ENCODE measurements at regions not wholly inside any gene's neighbourhood (a gene's known extent, or its start where the extent isn't known, plus 50 kb on each side); places are given as distances from the start of the nearest gene placed in this dataset.
"Not testable (repeated sequence)": the region's sequence is repeated elsewhere in the genome, so short reads cannot be mapped to it uniquely, and the experiment has no call there.

DNA sequence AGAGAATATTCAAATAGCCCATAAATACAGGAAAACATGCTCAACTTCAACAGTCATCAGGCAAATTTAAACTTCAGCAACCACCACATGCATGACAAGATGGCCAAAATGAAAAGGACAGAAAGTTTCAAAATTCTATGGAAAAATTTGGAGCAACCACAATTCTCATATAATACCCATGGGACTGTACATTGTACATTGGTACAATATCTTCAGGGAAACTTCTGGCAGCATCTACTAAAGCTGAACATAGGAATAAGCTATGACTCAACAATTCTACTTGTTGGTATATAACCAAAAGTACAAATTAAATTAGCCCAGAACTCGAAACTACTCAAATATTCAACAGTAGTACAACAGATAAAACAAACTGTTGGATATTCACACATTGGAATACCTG lies 847.6 kb downstream of the TBL1XR1 start:
- no peak overlapping the region for H3K4me3 ChIP-seq (ENCODE audit: low read depth, poor library complexity, severe bottlenecking)
- intact Hi-C loops (cut with DNase I; ENCODE audit: low total_unique reads), result no loop called here
- WGBS, 2 donors, result 67 to 76% methylated on average over 1 of the region's 1 CpG
- DNase-seq (ENCODE audit: low spot score in 2 of 2), result no peak
- TF ChIP-seq POLR2A (IDR thresholded peaks at IDR 0.05), result no peak
- TF ChIP-seq CTCF (IDR thresholded peaks at IDR 0.05), result no peak

DNA sequence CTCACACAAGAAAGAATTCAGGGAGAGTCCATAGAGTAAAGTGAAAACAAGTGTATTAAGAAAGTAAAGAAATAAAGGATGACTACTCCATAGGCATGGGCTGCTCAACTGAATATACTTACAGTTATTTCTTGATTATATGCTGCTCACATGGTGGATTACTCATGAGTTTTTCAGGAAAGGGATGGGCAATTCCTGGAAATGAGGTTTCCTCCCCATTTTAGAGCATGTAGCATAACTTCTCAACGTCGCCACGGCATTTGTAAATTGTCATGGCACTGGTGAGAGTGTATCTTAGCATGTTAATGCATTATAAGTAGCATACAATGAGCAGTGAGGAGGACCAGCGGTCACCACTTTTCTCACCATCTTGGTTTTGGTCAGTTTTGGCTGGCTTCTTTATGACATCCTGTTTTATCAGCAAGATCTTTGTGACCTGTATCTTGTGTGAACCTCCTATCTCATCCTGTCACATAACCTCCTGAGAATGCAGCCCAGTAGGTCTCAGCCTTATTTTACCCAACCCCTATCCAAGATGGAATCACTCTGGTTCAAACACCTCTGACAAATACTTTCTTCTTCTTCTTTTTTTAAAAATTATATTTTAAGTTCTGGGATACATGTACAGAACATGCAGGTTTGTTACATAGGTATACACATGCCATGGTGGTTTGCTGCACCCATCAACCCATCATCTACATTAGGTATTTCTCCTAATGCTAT lies 849.7 kb downstream of the TBL1XR1 start:
- intact Hi-C loops (cut with DNase I; ENCODE audit: low total_unique reads), result no loop called here
- no peak for DNase-seq (ENCODE audit: low spot score in 2 of 2)
- TF ChIP-seq CTCF (IDR thresholded peaks at IDR 0.05) (no peak), POLR2A (IDR thresholded peaks at IDR 0.05) (no peak)
- WGBS, 2 donors, result 66 to 69% methylated on average over 4 of the region's 4 CpGs
- H3K4me3 ChIP-seq (ENCODE audit: low read depth, poor library complexity, severe bottlenecking), result no peak overlapping the region

GRCh38 chr3:176341963-176342362 lies 855.3 kb downstream of the TBL1XR1 start:
- no peak overlapping the region for H3K4me3 ChIP-seq (ENCODE audit: low read depth, poor library complexity, severe bottlenecking)
- no peak for DNase-seq (ENCODE audit: low spot score in 2 of 2)
- intact Hi-C loops (cut with DNase I; ENCODE audit: low total_unique reads), result no loop called here
- 88% methylated on average over 5 of the region's 5 CpGs for WGBS, 2 donors
- no peak for TF ChIP-seq CTCF (IDR thresholded peaks at IDR 0.05)
- no peak for TF ChIP-seq POLR2A (IDR thresholded peaks at IDR 0.05)

DNA sequence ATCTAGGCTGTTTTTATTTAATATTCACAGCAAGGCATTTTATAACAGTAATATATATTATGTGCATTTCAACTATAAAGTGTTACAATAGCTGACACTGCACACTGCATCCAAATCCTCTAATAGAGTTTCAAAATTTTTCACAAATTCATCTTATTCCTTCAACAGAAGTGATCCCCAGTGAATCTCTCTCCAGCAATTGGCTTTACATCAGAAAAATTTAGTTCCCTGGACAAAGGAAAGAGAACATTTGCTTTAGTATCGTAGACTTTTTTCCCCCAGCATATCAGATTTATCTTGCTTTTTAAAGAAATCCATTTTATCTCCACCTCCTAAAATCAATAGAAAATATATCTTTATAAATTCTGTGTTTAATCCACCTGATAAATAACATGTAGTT lies 868.6 kb downstream of the TBL1XR1 start:
- H3K4me3 ChIP-seq (ENCODE audit: low read depth, poor library complexity, severe bottlenecking), result no peak overlapping the region
- intact Hi-C loops (cut with DNase I; ENCODE audit: low total_unique reads), result no loop called here
- TF ChIP-seq CTCF (IDR thresholded peaks at IDR 0.05) (no peak), POLR2A (IDR thresholded peaks at IDR 0.05) (no peak)
- DNase-seq (ENCODE audit: low spot score in 2 of 2), result no peak
- WGBS, 2 donors, result 61 to 86% methylated on average over 1 of the region's 1 CpG

GRCh38 chr3:176328198-176328597 lies 869.1 kb downstream of the TBL1XR1 start:
- TF ChIP-seq CTCF (IDR thresholded peaks at IDR 0.05), result no peak
- no peak for TF ChIP-seq POLR2A (IDR thresholded peaks at IDR 0.05)
- intact Hi-C loops (cut with DNase I; ENCODE audit: low total_unique reads), result no loop called here
- no peak overlapping the region for H3K4me3 ChIP-seq (ENCODE audit: low read depth, poor library complexity, severe bottlenecking)
- DNase-seq (ENCODE audit: low spot score in 2 of 2), result no peak

DNA sequence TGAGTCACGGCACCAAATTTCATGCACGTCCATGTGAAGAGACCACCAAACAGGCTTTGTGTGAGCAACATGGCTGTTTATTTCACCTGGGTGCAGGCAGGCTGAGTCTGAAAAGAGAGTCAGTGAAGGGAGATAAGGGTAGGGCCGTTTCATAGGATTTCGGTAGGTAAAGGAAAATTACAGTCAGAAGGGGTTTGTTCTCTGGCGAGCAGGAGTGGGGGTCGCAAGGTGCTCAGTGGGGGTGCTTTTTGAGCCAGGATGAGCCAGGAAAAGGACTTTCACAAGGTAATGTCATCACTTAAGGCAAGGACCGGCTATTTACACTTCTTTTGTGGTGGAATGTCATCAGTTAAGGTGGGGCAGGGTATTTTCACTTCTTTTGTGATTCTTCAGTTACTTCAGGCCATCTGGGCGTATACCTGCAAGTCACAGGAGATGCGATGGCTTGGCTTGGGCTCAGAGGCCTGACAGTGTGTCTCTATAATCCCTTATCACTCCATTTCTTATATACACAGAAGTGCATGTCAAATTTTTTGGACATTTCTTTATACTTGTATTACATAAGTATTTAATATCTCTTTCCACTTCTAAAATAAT lies 870.3 kb downstream of the TBL1XR1 start:
- H3K4me3 ChIP-seq (ENCODE audit: low read depth, poor library complexity, severe bottlenecking); DNase-seq (ENCODE audit: low spot score in 2 of 2); intact Hi-C loops (cut with DNase I; ENCODE audit: low total_unique reads): not testable (repeated sequence)
- WGBS, 2 donors, result 78 to 79% methylated on average over 9 of the region's 9 CpGs

DNA sequence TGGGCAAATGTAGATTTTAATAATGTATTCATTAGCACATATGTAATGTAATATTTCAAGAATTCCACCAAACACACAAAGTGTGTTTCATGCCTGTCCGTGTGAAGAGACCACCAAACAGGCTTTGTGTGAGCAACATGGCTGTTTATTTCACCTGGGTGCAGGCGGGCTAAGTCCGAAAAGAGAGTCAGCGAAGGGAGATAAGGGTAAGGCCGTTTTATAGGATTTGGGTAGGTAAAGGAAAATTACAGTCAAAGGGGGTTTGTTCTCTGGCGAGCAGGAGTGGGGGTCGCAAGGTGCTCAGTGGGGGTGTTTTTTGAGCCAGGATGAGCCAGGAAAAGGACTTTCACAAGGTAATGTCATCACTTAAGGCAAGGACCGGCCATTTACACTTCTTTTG lies 875.8 kb downstream of the TBL1XR1 start:
- H3K4me3 ChIP-seq (ENCODE audit: low read depth, poor library complexity, severe bottlenecking); intact Hi-C loops (cut with DNase I; ENCODE audit: low total_unique reads); DNase-seq (ENCODE audit: low spot score in 2 of 2): not testable (repeated sequence)
- 88 to 94% methylated on average over 8 of the region's 8 CpGs for WGBS, 2 donors

Data from lower leg skin (tissue), 4 donors.